H1 (cell line): ENCODE measurements at regions not wholly inside any gene's neighbourhood (a gene's known extent, or its start where the extent isn't known, plus 50 kb on each side); places are given as distances from the start of the nearest gene placed in this dataset.

Source experiments
- SP2 ChIP-seq: IDR thresholded peaks from 2 replicates; pipeline ENCODE4 v1.6.1; 2012; ENCODE audit warnings: mild to moderate bottlenecking, low read length, inconsistent platforms
- TF ChIP-seq, protein P1 (sequence below): fragments of 300-600 bp; sonication (generic); IDR thresholded peaks from 2 replicates; pipeline ENCODE4 v1.7.1; 2012; ENCODE audit warnings: low read length, moderate library complexity, mild to moderate bottlenecking, inconsistent platforms; ENCODE audit not compliant: insufficient replicate concordance

DNA sequence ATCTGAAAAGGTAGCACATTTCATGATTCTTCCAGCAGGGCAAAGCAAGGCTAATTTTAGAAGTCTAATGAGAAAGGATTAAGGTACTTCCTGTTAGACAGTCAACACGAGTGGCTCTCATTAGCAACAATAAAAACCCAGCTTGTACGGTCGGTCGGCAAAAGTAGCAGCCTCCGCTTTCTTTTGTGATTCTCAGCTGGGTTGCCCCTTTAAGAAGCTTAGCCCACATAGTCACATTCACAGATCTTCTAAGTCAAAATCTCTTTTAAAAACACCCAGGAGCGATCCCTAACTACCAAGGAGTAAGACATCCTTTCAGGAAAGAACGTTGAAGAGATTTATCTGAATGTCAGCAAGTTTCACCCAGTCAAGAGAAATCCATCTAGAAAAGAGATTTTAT is 684.8 kb downstream of the DIAPH3 start (continued):
- TF ChIP-seq, protein P1, sequence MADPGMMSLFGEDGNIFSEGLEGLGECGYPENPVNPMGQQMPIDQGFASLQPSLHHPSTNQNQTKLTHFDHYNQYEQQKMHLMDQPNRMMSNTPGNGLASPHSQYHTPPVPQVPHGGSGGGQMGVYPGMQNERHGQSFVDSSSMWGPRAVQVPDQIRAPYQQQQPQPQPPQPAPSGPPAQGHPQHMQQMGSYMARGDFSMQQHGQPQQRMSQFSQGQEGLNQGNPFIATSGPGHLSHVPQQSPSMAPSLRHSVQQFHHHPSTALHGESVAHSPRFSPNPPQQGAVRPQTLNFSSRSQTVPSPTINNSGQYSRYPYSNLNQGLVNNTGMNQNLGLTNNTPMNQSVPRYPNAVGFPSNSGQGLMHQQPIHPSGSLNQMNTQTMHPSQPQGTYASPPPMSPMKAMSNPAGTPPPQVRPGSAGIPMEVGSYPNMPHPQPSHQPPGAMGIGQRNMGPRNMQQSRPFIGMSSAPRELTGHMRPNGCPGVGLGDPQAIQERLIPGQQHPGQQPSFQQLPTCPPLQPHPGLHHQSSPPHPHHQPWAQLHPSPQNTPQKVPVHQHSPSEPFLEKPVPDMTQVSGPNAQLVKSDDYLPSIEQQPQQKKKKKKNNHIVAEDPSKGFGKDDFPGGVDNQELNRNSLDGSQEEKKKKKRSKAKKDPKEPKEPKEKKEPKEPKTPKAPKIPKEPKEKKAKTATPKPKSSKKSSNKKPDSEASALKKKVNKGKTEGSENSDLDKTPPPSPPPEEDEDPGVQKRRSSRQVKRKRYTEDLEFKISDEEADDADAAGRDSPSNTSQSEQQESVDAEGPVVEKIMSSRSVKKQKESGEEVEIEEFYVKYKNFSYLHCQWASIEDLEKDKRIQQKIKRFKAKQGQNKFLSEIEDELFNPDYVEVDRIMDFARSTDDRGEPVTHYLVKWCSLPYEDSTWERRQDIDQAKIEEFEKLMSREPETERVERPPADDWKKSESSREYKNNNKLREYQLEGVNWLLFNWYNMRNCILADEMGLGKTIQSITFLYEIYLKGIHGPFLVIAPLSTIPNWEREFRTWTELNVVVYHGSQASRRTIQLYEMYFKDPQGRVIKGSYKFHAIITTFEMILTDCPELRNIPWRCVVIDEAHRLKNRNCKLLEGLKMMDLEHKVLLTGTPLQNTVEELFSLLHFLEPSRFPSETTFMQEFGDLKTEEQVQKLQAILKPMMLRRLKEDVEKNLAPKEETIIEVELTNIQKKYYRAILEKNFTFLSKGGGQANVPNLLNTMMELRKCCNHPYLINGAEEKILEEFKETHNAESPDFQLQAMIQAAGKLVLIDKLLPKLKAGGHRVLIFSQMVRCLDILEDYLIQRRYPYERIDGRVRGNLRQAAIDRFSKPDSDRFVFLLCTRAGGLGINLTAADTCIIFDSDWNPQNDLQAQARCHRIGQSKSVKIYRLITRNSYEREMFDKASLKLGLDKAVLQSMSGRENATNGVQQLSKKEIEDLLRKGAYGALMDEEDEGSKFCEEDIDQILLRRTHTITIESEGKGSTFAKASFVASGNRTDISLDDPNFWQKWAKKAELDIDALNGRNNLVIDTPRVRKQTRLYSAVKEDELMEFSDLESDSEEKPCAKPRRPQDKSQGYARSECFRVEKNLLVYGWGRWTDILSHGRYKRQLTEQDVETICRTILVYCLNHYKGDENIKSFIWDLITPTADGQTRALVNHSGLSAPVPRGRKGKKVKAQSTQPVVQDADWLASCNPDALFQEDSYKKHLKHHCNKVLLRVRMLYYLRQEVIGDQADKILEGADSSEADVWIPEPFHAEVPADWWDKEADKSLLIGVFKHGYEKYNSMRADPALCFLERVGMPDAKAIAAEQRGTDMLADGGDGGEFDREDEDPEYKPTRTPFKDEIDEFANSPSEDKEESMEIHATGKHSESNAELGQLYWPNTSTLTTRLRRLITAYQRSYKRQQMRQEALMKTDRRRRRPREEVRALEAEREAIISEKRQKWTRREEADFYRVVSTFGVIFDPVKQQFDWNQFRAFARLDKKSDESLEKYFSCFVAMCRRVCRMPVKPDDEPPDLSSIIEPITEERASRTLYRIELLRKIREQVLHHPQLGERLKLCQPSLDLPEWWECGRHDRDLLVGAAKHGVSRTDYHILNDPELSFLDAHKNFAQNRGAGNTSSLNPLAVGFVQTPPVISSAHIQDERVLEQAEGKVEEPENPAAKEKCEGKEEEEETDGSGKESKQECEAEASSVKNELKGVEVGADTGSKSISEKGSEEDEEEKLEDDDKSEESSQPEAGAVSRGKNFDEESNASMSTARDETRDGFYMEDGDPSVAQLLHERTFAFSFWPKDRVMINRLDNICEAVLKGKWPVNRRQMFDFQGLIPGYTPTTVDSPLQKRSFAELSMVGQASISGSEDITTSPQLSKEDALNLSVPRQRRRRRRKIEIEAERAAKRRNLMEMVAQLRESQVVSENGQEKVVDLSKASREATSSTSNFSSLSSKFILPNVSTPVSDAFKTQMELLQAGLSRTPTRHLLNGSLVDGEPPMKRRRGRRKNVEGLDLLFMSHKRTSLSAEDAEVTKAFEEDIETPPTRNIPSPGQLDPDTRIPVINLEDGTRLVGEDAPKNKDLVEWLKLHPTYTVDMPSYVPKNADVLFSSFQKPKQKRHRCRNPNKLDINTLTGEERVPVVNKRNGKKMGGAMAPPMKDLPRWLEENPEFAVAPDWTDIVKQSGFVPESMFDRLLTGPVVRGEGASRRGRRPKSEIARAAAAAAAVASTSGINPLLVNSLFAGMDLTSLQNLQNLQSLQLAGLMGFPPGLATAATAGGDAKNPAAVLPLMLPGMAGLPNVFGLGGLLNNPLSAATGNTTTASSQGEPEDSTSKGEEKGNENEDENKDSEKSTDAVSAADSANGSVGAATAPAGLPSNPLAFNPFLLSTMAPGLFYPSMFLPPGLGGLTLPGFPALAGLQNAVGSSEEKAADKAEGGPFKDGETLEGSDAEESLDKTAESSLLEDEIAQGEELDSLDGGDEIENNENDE = peak; percentile 60
- no peak for TF ChIP-seq SP2
